GM21825 (cell line): ENCODE measurements at regions not wholly inside any gene's neighbourhood (a gene's known extent, or its start where the extent isn't known, plus 50 kb on each side); places are given as distances from the start of the nearest gene placed in this dataset.
A peak's percentile ranks its signal among the peaks of the same experiment; 100 is the strongest.
"Not testable (repeated sequence)": the region's sequence is repeated elsewhere in the genome, so short reads cannot be mapped to it uniquely, and the experiment has no call there.

ENCODE experiments used
- ATAC-seq: cut with Tn5 transposase; IDR thresholded peaks from one replicate; pipeline ENCODE4 v1.9.1; 2021; ENCODE audit warnings: mild to moderate bottlenecking, moderate library complexity; ENCODE audit not compliant: unreplicated experiment

GRCh38 chr1:761791-762190, 75.3 kb upstream of the OR4F16 start:
- ATAC-seq, result not testable (repeated sequence)

GRCh38 chr1:771449-771848, 85.0 kb upstream of the OR4F16 start:
- not testable (repeated sequence) for ATAC-seq

GRCh38 chr1:777480-778180, 91.2 kb upstream of the OR4F16 start:
- not testable (repeated sequence) for ATAC-seq

GRCh38 chr1:778451-779278, 92.2 kb upstream of the OR4F16 start:
- ATAC-seq, result peak; percentile 100

GRCh38 chr1:779621-780020, 93.2 kb upstream of the OR4F16 start:
- not testable (repeated sequence) for ATAC-seq

- no peak for ATAC-seq
Observed at GRCh38 chr1:788835-789234, 102.4 kb upstream of the OR4F16 start.

GRCh38 chr1:789606-790005, 103.2 kb upstream of the OR4F16 start:
- ATAC-seq, result not testable (repeated sequence)

- not testable (repeated sequence) for ATAC-seq
Observed at GRCh38 chr1:790388-790930, 104.0 kb upstream of the OR4F16 start.

- not testable (repeated sequence) for ATAC-seq
Observed at GRCh38 chr1:794310-794709, 107.9 kb upstream of the OR4F16 start.

- not testable (repeated sequence) for ATAC-seq
Observed at GRCh38 chr1:794918-795584, 108.6 kb upstream of the OR4F16 start.

GRCh38 chr1:797649-798048, 111.2 kb upstream of the OR4F16 start:
- not testable (repeated sequence) for ATAC-seq

GRCh38 chr1:800397-800796, 113.9 kb upstream of the OR4F16 start:
- ATAC-seq, result not testable (repeated sequence)

- peak; percentile 84 for ATAC-seq
Observed at GRCh38 chr1:804378-805115, 118.1 kb upstream of the OR4F16 start.

GRCh38 chr1:805310-805709, 118.4 kb upstream of the SAMD11 start:
- not testable (repeated sequence) for ATAC-seq

GRCh38 chr1:807066-807465, 116.7 kb upstream of the SAMD11 start:
- not testable (repeated sequence) for ATAC-seq

- not testable (repeated sequence) for ATAC-seq
Observed at GRCh38 chr1:807699-808390, 115.9 kb upstream of the SAMD11 start.

GRCh38 chr1:810949-811348, 112.8 kb upstream of the SAMD11 start:
- not testable (repeated sequence) for ATAC-seq

GRCh38 chr1:812535-813127, 111.1 kb upstream of the SAMD11 start:
- not testable (repeated sequence) for ATAC-seq

- not testable (repeated sequence) for ATAC-seq
Observed at GRCh38 chr1:814543-814942, 109.2 kb upstream of the SAMD11 start.
